Kidney glomerular epithelial cell (primary cell): ENCODE measurements at regions not wholly inside any gene's neighbourhood (a gene's known extent, or its start where the extent isn't known, plus 50 kb on each side); places are given as distances from the start of the nearest gene placed in this dataset.

Experiments
- DNase-seq: peaks from one replicate; lab custom pipeline; 2025; lab: John Stamatoyannopoulos, UW

- DNase-seq, result peak; percentile 54
Observed at GRCh38 chr6:8530785-8531435, 95.6 kb upstream of the SLC35B3 start.

DNA sequence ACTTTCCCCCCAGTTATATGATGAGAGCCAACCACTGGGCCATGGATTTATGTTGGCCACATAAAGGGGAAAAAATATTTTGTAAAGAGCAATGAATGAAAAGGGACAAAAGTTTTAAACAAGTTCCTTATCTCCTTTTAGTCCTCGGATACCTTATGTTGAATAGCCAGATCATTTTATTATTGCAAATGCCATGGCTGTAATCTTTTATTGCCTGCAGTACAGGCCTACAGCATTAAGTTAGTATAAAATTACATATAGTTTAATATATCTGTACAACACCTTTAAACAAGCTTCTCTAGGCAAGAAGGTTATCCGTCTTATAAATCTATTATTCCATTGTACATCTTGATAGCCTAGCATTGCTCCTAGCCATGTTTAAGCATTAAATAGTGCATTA is 93.9 kb upstream of the SLC35B3 start:
- no peak for DNase-seq

- DNase-seq, result no peak
Observed at GRCh38 chr6:8527818-8528217, 92.5 kb upstream of the SLC35B3 start.

- DNase-seq, result no peak
Observed at GRCh38 chr6:8526624-8527023, 91.3 kb upstream of the SLC35B3 start.

- DNase-seq, result no peak
Observed at GRCh38 chr6:8525370-8525769, 90.0 kb upstream of the SLC35B3 start.

- no peak for DNase-seq
Observed at GRCh38 chr6:8513174-8513573, 77.8 kb upstream of the SLC35B3 start.

DNA sequence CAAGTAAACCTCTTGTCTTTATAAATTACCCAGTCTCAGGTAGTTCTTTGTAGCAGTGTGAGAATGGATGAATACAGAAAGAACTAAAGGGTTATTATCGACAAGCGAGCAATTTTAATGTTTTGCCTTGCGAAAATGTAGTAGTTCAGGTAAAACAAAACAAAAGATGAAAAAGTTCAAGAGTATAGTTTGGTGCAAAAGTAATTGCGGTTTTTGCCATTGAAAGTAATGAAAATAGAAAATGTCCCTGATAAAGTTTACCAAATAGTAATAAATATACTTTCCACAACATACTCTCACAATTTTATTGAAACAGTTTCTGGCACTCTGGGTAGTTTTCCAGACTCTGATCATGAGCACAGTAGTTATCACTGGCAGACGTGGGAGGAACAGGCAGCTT is 71.9 kb upstream of the SLC35B3 start:
- DNase-seq, result no peak

GRCh38 chr6:8506126-8506525 is 70.8 kb upstream of the SLC35B3 start:
- DNase-seq, result no peak

DNA sequence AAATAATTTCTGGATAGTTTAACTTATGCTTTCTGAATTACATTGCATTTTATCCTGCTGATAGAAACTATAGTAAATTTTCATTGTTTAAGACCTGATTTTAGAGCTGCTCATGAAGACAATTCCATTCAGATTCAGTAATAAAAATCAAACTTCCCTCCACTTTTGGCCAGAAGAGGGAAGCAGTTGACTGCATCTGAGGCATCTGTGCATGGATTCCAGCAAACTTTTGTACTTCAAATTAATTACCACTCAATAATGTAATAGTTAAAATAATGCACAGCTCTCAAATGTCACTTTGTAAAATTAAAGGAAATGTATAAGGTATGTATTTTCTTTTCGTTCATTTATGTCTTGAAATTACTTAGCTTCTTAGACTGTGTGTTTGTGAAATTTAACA is 64.2 kb upstream of the SLC35B3 start:
- no peak for DNase-seq

GRCh38 chr6:8494730-8495129 is 59.4 kb upstream of the SLC35B3 start:
- no peak for DNase-seq

DNA sequence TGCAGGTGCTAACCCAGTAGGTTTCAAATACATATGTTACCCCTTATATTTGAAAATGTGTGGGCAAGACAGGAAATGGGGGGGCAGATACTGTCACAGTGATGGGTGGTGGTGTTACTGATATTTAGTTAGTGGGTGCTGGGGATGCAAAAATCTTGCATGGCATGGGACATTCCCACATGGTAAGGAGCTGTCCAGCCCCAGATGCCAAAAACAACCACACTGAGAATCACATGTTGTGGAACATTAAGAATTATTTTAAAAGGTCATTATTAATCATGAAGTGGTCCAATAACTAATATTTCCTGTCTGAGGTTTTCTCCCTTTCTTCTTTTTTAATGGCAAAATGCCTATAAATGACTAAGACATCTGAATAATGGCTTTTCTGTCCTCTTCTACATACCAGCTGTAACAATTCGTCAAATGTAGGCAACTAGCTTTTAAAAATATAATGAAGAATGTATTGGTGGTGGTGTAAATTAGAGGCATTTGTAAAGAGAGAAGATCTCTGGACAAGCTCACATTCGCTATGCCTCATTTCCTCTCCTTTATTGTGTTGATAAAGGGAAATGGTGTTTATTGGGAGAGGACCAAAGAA is 57.3 kb upstream of the SLC35B3 start:
- no peak for DNase-seq
